ENCODE measurements at regions not wholly inside any gene's neighbourhood (a gene's known extent, or its start where the extent isn't known, plus 50 kb on each side); places are given as distances from the start of the nearest gene placed in this dataset.

- no peaks in the 10 kb centered on the region for H3K4me1 ChIP-seq (ENCODE audit: control insufficient read depth, insufficient read depth, low read length)
- ATAC-seq (no peak), DNase-seq (no peak)
- no peaks in the 10 kb centered on the region for H3K36me3 ChIP-seq (ENCODE audit: control insufficient read depth, insufficient read depth, low read length)
- H3K9me3 Mint-ChIP-seq, result peaks cover 2 to 4% of the 10 kb centered on the region in 2 donors
- no peak overlapping the region for H3K27ac ChIP-seq (ENCODE audit: low read length)
- H3K27ac Mint-ChIP-seq, result no peak overlapping the region
- no peaks in the 10 kb centered on the region for H3K9me3 ChIP-seq (ENCODE audit: control insufficient read depth, insufficient read depth, low read length)
- intact Hi-C loops (cut with micrococcal nuclease), result no loop called here
- no peaks in the 10 kb centered on the region for H3K4me1 Mint-ChIP-seq
- no peak overlapping the region for H3K4me3 Mint-ChIP-seq
- WGBS (ENCODE audit: insufficient coverage), result 63% methylated on average over 3 of the region's 3 CpGs
- no peak for TF ChIP-seq CTCF (IDR thresholded peaks at IDR 0.05)
- H3K27me3 Mint-ChIP-seq (ENCODE audit: low read depth in 2 of 2), result peaks cover 15 to 43% of the 10 kb centered on the region in 2 donors
- no peak overlapping the region for H3K4me3 ChIP-seq (ENCODE audit: low read length)
- H3K27me3 ChIP-seq (ENCODE audit: control insufficient read depth, insufficient read depth, low read length), result no peaks in the 10 kb centered on the region
- H3K36me3 Mint-ChIP-seq, result peaks cover 6% of the 10 kb centered on the region
These were observed 112.6 kb upstream of the KCNJ15 start for GRCh38 chr21:38144193-38144592.

GRCh38 chr21:38145104-38145503 is 111.7 kb upstream of the KCNJ15 start:
- no peaks in the 10 kb centered on the region for H3K36me3 ChIP-seq (ENCODE audit: control insufficient read depth, insufficient read depth, low read length)
- ATAC-seq (no peak), DNase-seq (no peak)
- no peaks in the 10 kb centered on the region for H3K9me3 ChIP-seq (ENCODE audit: control insufficient read depth, insufficient read depth, low read length)
- H3K4me1 ChIP-seq (ENCODE audit: control insufficient read depth, insufficient read depth, low read length), result no peaks in the 10 kb centered on the region
- no peak overlapping the region for H3K4me3 ChIP-seq (ENCODE audit: low read length)
- no peak overlapping the region for H3K27ac Mint-ChIP-seq
- no peak for TF ChIP-seq CTCF (IDR thresholded peaks at IDR 0.05)
- peaks cover 2 to 4% of the 10 kb centered on the region in 2 donors for H3K9me3 Mint-ChIP-seq
- H3K36me3 Mint-ChIP-seq, result peaks cover 6% of the 10 kb centered on the region
- no peaks in the 10 kb centered on the region for H3K27me3 ChIP-seq (ENCODE audit: control insufficient read depth, insufficient read depth, low read length)
- intact Hi-C loops (cut with micrococcal nuclease), result no loop called here
- no peak overlapping the region for H3K4me3 Mint-ChIP-seq
- no peaks in the 10 kb centered on the region for H3K4me1 Mint-ChIP-seq
- H3K27me3 Mint-ChIP-seq (ENCODE audit: low read depth in 2 of 2), result peaks cover 15 to 43% of the 10 kb centered on the region in 2 donors
- H3K27ac ChIP-seq (ENCODE audit: low read length), result no peak overlapping the region

GRCh38 chr21:38147391-38147790 is 109.4 kb upstream of the KCNJ15 start:
- H3K36me3 Mint-ChIP-seq, result peaks cover 6% of the 10 kb centered on the region
- H3K27me3 ChIP-seq (ENCODE audit: control insufficient read depth, insufficient read depth, low read length), result no peaks in the 10 kb centered on the region
- no peaks in the 10 kb centered on the region for H3K4me1 ChIP-seq (ENCODE audit: control insufficient read depth, insufficient read depth, low read length)
- H3K9me3 Mint-ChIP-seq, result peaks cover 2 to 4% of the 10 kb centered on the region in 2 donors
- 85% methylated on average over 4 of the region's 4 CpGs for WGBS (ENCODE audit: insufficient coverage)
- no peak overlapping the region for H3K27ac Mint-ChIP-seq
- H3K27ac ChIP-seq (ENCODE audit: low read length), result no peak overlapping the region
- intact Hi-C loops (cut with micrococcal nuclease), result no loop called here
- ATAC-seq (no peak), DNase-seq (no peak)
- TF ChIP-seq CTCF (IDR thresholded peaks at IDR 0.05), result no peak
- no peaks in the 10 kb centered on the region for H3K4me1 Mint-ChIP-seq
- H3K27me3 Mint-ChIP-seq (ENCODE audit: low read depth in 2 of 2), result peaks cover 14 to 43% of the 10 kb centered on the region in 2 donors
- H3K4me3 ChIP-seq (ENCODE audit: low read length), result no peak overlapping the region
- H3K4me3 Mint-ChIP-seq, result no peak overlapping the region
- no peaks in the 10 kb centered on the region for H3K9me3 ChIP-seq (ENCODE audit: control insufficient read depth, insufficient read depth, low read length)
- H3K36me3 ChIP-seq (ENCODE audit: control insufficient read depth, insufficient read depth, low read length), result no peaks in the 10 kb centered on the region

- Histone ChIP-seq H3K4me1 (ENCODE audit: control insufficient read depth, insufficient read depth, low read length) (no peaks in the 10 kb centered on the region), H3K27me3 (ENCODE audit: control insufficient read depth, insufficient read depth, low read length) (no peaks in the 10 kb centered on the region), H3K9me3 (ENCODE audit: control insufficient read depth, insufficient read depth, low read length) (no peaks in the 10 kb centered on the region), H3K27ac (ENCODE audit: low read length) (no peak overlapping the region), H3K4me3 (ENCODE audit: low read length) (no peak overlapping the region), H3K36me3 (ENCODE audit: control insufficient read depth, insufficient read depth, low read length) (no peaks in the 10 kb centered on the region)
- no peak for TF ChIP-seq CTCF (IDR thresholded peaks at IDR 0.05)
- H3K9me3 Mint-ChIP-seq, result peaks cover 2 to 4% of the 10 kb centered on the region in 2 donors
- H3K36me3 Mint-ChIP-seq, result peaks cover 6% of the 10 kb centered on the region
- DNase-seq, result no peak
- H3K4me3 Mint-ChIP-seq, result no peak overlapping the region
- intact Hi-C loops (cut with micrococcal nuclease), result no loop called here
- no peak for ATAC-seq
- H3K27ac Mint-ChIP-seq, result no peak overlapping the region
- WGBS (ENCODE audit: insufficient coverage), result 44% methylated on average over 1 of the region's 1 CpG
- H3K27me3 Mint-ChIP-seq (ENCODE audit: low read depth in 2 of 2), result peaks cover 19 to 46% of the 10 kb centered on the region in 2 donors
- no peaks in the 10 kb centered on the region for H3K4me1 Mint-ChIP-seq
These were observed 108.7 kb upstream of the KCNJ15 start for GRCh38 chr21:38148046-38148445.

All from natural killer cell (primary cell).